ENCODE measurements at regions not wholly inside any gene's neighbourhood (a gene's known extent, or its start where the extent isn't known, plus 50 kb on each side); places are given as distances from the start of the nearest gene placed in this dataset.
A peak's percentile ranks its signal among the peaks of the same experiment; 100 is the strongest.
"Not testable (repeated sequence)": the region's sequence is repeated elsewhere in the genome, so short reads cannot be mapped to it uniquely, and the experiment has no call there.

DNA sequence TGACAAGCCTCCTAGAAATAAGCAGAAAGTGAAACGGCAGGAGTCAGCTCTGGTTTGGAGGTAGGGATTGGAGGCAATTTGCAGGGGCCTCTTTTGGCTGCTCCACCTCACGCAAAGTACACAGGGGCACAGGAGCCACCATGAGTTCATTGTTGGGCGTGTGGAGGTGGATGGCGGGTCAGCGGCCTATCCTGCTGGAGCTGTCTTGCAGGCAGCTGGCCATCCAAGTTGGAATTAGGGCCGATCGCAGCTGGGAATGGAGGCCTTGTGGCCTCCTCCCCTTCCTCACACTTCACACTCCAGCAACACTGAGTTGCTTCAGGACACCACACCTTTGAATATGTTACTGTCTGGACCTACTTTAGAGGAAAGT is 171.5 kb downstream of the MYCN start:
- no peak for DNase-seq

DNA sequence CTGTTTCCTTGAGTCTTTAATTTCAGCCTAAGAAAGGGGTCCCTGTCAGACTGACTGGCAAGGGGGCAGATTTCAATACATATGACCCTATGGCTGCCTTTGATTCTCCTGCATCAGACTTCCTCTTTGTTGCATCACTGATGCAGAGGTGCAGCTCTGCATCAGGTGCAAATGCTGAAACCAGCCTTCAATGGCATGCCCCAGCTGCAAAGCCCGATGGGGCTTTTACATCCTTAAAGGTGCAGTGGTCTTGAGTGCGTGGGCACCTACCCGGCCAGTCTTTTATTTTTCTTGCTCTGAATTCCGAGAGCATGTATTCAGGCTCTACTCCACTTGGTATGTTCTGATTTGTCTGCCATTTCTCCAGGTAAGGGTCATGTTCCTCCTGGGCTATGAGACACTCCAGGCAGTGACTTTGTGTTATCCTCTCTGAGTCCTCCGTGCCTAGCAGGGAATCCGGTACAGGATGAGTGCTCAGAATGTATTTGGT is 169.5 kb downstream of the MYCN start:
- no peak for DNase-seq

DNA sequence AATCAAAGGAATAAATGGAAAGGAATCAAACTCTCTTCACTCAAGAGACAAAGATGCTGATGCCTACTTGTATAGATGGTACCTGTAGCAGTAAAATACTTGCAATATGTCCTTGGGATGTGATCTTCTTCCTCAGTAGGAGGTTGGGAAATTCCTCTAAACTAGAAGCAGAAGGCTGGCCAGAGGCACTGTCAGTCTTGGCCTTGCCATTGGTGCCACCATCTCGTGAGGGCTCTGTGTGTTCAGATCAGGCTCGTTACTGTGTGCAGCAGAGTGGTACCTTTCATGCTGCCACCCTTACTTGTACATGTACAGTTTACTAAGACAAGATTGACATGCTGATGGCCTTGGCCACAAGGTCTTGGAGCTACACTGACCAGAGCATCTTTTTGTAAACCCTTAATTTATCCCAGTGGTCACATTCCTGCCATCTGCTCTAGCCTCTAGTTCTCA is 169.0 kb downstream of the MYCN start:
- no peak for DNase-seq

DNA sequence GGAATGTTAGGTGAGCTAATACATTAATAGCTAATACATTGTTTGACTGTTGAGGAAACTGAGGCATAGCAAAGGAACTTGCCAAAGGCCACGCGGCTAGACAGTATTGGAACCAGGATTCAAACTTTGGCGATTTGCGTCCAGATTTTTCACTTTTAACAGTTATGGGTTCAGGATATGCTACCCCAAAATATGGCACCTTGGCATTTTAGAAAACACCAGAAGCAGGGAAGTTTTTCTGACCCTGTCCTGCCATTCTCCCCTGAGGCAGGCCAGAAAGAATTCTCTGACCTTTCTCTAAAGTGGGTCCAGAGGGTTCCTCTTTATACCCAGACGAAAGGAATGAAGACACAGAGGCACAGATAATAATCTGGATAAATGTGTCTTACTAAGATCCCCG is 166.9 kb downstream of the MYCN start:
- no peak for DNase-seq

DNA sequence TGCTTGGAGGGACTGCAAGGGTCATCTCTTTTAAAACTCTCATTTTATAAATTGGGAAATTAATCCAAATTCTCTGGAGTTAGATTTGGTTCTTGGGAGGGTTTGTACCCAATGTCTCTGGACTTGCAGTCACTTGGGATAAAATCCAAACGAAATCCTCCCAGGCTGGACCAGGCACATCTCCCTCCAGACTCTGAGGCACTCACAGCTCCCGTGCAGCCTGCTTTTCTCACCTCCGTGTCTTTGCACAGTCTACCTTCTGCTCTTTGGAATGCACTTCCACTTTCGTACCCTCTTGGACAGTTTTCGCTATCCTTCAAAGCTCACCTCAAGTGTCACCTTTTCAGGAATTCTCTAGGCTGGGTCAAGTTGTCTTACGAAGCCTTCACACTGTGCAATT is 166.3 kb downstream of the MYCN start:
- no peak for DNase-seq

DNA sequence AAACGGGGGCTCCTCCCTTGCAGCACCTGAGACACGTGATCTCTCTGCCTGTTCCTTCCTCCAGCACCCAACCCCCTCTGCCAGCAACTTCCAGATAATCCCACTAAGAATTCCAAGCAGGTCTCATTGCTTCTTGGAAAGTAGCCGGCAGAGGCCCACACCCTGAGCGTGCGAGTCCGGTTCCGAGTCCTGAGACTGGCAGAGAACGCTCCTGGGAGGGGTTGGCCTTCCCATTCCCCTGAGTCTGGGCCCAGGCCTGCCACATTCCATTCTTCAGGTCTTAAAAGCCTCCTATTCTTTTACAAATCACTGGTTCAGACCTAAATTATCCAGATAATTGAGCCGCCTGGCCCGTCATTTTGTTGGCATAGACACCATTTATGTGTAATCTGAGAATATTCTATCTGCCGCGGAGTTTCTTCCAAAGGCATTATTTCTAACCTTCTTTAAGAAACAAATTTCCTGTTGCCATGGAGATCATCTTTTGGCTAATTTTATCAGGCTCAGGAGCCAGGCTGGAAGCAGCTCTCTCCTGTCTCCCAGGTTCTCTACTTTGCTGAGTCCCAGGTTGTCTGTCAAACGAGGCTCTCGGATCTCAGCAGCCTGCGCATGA is 165.4 kb downstream of the MYCN start:
- DNase-seq, result peak; percentile 90

DNA sequence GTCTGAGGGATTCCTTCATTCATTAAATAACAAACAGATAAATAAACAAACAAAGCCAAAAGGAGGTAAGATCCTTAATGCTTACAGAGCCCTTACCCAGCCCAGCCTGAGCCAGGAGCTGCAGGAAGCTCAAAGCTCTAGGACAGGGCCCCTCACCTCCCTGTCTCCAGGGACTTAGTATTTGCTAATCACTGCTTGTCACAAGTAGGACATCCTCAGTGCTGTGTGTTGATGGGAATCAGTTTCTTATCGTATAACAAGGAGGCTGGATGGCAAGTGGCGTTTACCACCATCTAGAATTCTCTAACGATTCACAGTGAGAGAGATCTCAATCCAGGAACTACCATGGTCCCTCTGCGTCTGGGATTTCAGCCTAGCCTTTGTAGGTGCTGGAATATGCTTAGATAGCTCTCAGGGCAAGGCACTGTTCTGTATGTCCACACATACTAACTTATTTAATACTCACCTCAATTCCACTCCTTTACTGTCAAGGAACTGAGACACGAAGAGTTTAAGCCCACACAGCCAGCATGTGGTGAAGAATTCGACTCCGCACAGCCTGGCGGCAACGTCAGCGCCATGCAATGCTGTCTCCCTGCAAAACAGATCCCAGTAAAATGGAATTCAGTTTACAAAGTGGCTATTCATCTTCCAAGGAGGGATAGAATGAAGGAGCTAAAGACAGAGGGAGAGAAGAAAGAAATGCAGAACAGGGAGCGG is 164.8 kb downstream of the MYCN start:
- DNase-seq, result peak; percentile 33

DNA sequence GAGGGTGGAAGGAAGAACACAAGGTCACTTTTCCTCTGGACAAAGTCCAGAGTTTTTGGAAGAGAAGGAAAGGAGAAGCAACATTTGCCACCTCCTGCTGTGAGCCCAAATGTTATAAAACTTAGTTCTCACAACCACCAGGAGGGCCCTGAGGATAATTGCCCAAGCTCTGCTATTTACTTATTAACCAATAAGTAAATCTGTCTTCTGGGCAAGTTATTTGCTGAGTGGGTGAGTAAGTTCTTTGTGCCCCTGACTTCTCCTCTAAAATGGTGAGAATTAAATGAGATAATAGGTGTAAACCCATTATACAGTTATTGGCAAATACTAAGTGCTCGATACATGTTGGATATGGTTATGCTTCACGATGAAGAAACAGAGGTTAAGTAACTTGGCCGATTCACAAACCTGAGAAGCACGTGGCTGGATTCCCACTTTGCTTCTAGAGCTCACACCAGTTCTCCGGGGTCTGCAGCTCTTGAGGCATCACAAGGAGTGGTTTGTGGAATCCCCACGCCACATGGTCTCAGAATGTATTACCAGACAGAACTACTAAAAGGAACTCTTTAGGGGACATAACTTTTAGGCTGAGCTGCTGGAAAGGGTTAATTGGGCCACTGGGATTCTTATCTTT is 164.1 kb downstream of the MYCN start:
- DNase-seq, result no peak

DNA sequence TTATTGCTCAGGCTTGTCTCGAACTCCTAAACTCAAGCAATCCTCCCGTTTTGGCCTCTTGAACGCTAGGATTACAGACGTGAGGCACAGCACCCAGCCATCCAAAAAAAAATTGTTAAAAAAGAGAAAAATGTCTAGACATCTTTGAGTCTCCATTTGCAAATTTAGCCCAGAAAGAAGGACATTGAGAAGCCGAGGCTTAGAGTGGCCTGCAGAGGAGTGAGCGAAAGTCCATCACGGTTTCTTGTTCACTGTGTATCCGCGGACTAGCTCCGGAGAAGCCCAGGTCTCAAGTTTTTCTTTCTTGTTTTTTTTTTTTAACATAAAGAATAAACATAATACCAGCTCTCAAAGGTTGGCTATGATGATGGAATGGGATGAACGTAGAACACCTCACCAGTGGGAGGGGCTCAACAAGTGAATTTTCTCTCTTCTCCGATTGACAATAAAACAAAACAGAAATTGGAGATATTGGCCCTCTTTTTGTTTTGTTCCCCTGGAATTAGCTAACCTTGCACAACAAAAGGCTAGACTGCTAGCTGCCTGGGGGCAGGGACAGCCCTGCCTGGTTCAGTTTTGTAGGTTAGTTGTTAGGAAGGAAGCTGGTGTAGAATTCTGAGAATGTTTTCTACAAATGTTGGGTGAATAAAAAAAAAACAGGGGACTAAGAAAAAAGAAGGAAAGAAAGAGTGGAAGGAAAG is 163.4 kb downstream of the MYCN start:
- DNase-seq, result no peak

DNA sequence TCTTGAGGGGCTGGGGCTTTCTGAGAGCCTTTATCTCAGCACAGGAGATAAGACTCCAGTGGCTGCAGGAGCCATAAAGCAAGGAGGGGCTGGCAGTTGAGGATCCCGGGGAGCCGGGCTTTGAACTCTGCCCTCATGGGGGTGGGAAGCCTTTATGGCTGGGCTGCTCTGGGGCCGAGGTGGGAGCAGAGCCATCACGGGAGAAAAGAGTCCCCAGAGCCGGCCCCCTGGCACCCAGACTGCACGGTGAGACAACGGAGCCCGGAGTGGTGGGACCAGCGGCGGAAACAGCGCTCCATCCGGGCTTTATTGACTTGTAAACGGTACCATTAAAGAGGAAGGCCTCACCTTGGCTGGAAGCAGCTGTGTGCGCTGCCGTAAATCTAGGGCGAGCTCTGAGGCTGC is 162.6 kb downstream of the MYCN start:
- no peak for DNase-seq

DNA sequence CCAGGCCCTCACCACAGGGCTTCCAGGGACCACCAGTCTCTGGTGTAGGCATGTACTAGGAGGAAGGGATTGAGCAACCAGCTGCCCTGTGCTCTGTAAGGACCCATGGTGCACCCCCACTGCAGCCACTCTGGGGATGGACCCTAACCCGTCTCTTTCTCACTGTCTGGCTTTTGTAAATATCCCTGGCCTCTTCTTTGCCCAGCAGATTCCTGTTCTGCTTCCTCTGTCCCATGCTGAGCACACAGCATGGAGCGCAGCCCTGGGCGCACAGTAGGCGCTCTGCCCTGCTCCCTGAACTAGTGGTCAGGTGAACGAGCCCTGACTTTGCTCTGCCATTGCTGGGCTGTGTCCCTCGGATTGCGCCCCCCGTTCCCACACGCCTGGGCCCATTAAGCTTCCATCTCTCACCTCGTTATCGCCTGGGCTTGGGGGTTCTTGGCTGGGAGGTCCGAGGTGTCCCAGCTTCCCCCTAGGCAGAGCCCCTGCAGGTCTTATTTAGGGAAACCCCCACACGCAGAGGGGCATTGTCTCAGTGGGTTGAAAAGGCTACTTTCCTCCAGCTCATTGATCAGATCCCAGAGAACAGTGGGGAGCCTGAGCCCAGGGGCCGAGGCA is 162.1 kb downstream of the MYCN start:
- DNase-seq, result no peak

DNA sequence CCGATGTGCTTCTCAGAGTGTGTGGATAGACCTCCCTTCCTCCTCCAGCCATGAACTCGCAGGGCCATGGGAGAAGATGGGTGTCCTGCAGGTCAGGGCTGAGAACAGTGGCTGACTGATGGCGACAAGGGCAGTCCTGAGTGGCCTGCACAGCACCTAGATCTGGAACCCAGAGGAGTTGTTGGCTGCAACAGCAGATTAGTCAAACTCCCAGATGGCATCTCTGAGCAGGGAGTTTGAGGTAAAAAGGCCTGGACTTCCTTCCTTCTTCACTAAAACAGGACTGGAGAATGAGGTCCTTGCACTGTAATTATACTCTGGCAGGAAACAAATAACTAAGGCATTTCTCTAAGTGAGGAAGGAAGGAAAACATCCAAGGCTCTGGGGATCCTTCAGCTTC is 160.8 kb downstream of the MYCN start:
- no peak for DNase-seq

DNA sequence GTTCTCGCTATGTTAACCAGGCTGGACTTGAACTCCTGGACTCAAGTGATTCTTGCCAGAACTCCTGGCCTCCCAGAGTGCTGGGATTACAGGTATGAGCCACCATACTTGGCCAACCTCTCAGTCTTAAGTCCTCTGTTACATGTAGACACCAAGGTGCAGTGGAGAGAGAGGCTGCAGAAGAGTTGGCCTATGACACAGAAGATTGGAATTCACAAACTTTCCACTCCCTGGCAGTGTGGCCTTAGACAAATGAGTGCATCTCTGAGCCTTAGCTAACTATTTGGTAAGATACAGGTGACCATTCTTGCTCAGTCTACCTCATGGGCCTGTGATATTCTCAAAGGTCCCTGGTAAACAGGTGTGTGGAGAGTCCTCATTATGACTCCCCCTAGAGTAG is 159.7 kb downstream of the MYCN start:
- DNase-seq, result no peak

DNA sequence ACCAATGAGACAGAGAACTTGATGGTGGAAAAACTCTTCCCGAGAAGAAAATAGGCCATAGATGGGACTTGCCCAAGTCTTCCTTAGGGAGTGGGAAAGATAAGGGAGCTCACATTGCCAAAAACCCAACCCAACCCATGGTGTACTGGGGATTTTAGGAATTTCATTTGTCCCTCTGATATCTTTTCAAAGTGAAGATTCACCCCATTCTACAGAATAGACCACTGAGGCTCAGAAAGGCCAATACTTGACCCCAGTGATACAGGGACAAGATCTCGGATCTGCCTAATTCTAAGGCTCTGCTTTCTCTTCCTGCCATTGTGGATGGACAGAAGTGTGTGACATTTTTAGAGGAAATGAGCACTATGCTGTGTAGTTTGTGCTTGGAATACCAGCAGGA is 159.0 kb downstream of the MYCN start:
- DNase-seq, result no peak

DNA sequence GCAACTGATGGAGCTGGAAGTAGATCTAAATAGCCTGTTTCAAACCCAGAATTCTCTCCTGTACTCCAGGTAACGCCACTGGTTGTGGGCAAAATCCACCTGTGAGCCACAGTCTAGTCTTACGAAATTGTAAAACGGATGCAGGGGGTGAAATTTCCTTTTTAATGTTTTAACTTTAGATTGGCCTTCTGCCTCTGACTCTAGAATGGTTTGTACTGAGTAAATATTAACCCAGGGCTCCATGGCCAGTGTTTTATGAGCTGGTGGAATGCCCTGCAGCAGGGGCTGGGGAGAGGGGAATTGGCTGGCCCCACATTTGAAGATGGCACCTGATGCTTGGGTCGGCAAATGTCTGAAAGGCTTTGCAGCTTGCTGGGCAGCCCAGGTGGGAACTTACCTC is 156.6 kb downstream of the MYCN start:
- DNase-seq, result no peak

DNA sequence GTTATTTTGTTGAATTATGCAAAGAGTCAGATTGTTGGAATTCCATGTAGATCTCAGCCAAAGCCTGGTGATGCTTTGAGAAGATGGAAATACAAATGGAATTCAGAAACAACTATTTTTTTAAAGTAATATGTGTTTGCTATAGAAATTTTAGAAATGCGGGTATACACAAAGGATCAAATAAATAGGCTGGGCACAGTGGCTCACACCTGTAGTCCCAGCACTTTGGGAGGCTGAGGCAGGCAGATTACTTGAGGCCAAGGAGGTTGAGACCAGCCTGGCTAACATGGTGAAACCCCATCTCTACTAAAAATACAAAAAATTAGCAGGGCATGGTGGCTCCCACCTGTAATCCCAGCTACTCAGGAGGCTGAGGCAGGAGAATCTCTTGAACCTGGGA is 155.1 kb downstream of the MYCN start:
- not testable (repeated sequence) for DNase-seq

DNA sequence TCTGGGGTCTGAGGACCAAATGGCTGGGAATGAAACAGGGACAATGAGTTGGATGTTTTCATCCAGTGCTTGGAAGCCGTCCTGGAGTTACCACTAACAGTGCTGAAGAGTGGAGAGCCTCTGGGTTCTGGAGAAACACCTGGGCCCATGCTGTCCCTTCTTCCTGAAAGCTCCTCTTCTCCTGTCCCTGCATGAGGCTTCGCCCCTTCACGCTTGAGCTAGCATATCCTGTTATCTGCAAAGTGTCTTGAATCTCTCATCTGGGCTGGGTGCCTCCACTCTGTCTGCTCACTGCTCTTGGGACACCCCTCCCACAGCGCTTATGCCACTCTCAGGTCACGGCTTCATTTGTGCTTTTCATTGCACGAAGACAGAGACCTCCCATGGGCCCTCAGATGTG is 154.5 kb downstream of the MYCN start:
- no peak for DNase-seq

DNA sequence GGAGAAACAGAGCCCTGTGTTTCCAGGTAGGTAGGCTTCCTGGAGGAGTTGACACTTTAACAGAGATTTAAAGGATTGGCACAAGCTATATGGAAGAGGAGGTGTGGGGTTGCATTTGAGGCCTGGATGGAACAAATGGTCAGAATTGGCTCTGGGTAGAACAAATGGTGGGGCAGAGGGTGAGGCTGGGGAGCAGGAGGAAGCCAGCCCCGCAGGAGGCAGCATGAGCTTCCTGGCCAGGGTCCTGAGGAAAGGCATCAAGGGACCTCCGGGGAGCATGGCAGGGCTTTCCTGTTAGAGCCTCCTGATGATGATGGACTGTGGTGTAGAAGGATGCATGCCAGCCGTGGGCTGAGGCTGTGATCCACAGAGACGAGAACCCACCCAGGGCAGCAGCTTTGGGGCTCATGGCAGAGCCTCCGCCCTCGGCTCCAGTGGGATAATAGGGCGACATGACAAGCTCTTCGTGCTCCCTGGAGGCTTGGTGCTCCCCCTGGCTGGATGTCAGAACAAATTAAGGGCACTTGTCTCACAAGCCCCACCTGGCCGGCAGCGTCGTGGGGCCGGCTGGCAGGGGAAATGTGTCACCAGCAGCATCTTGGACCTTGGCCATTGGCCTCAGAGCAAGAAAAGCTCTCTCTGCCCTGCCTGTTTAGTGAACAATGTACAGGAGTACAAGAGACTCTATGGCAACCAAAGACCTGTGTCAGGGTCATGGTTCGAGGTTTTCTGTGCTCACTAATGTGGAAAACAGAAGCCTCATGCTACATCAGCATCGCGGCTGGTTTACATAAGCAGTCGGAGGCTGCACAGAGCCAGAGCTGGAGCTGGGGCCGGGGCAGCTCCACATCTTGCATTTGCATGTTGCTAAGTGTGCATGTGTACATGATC is 153.5 kb downstream of the MYCN start:
- no peak for DNase-seq

DNA sequence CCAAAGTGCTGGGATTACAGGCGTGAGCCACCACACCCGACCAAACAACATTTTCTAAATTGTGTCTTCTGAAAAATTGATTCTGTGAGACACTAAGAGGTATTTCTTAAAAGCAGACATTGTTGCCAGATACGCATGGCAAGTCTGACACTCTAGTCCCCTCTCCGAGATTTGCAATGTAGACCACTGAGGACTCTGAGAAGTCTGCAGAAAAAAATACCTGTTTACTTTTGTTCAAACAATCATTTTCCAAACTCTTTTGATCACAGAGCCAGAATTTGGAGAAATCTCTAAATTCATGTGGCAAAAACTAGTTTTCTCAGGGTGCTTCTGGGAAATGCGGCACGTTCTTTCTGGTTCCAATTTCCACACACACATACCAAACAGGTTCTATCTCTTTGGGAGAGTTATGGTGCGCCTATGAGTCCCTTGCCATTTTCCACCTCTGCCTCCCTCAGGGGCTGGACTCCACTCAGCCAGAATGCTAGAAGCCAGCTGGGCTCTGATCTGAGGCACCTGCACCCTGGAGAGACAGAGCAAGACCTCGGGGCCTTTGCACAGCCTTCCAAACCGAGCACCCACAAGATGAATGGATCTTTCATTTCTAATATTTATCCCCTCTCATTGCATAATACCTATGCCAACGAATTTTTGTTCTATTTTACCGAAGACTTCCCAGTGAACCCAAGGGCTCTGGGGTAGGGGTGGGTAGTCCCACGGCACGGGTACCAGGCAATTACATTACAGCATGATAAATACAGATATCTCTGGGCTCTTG is 152.7 kb downstream of the MYCN start:
- DNase-seq, result no peak

DNA sequence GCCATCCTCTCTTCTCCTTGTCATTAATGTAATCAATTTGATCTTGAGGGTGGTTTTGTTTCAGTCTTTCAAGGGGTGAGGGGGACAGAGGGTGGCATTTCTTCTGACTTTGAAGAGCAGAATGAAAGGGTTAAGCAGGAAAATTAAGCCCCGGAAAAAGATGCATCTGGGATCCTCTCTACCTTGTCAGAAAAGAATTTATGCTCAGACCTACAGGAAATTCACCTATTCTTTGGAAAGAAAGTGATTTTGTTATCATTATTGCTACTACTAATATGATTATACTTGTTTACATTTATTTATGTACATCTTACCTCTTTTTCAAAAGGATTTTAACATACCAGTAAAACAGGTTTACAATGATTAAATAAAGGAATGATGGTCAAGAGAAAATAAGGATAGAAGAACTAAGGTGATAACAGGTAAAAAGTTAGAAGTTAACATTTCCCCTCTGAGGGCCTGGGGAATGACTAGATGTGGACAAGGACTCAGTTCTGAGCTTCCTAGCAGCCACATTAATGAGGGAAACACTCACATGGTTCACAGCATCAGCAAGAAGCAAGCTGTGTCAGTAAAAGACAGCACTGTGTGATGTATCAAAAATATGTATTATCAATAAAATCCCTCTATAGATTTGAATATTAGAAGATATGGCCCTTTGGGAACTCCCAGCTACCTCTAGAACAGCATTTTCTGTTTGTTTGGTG is 151.4 kb downstream of the MYCN start:
- no peak for DNase-seq

Measured in NCI-H2227 treated with DMSO at 0.1 percent for 48 hours (cell line).